Endothelial cell of umbilical vein (primary cell): ENCODE measurements at regions not wholly inside any gene's neighbourhood (a gene's known extent, or its start where the extent isn't known, plus 50 kb on each side); places are given as distances from the start of the nearest gene placed in this dataset.

Source experiments
- BruUV-seq: library from RNA; stranded (reverse); fragments of 400-500 nt; replicated peaks from 2 replicates; lab custom pipeline; 2021; lab: Mats Ljungman, UMichigan
- CTCF ChIA-PET: fragments of 300-600, 350-600 bp; sonication (Branson Sonifier 250); formaldehyde crosslinking; loops from one replicate; lab custom pipeline; 2021; ENCODE audit warnings: antibody characterized with exemption, inconsistent platforms; lab: Charles Lee
- POLR2A ChIA-PET: fragments of 300-600, 350-600 bp; sonication (Branson Sonifier 250); formaldehyde crosslinking; loops from one replicate; lab custom pipeline; 2021; ENCODE audit warnings: antibody characterized with exemption, inconsistent platforms; lab: Charles Lee
- DNase-seq: peaks from one replicate; pipeline ENCODE4 v3.0.0-alpha.2; 2011; ENCODE audit warnings: low read depth, low spot score
- FAIRE-seq: peaks from 2 replicates; lab custom pipeline; 2011; peaks lifted over from hg19 to GRCh38; lab: Jason Lieb, UNC
- H2AFZ ChIP-seq: 2 replicates; pipeline ENCODE4 v1.6.0; 2012; ENCODE audit warnings: low read depth, low read length, control low read depth, inconsistent platforms
- H3K27ac ChIP-seq: 2 replicates; pipeline ENCODE4 v1.5.1; 2011; ENCODE audit warnings: low read depth, mild to moderate bottlenecking, control low read depth, low read length, moderate library complexity; ENCODE audit not compliant: insufficient read depth
- H3K27me3 ChIP-seq, 2 experiments: 2 replicates each; pipeline versions ENCODE4 v1.6.0 to v1.6.1; 2011; ENCODE audit warnings: low read length in 2 of 2, mixed read lengths in 1 of 2; ENCODE audit not compliant: control insufficient read depth in 2 of 2, insufficient read depth in 2 of 2
- H3K36me3 ChIP-seq, 2 experiments: 2 replicates in 1 of 2; 3 replicates in 1 of 2; pipeline ENCODE4 v1.5.1; 2011; ENCODE audit warnings: low read length in 2 of 2, mild to moderate bottlenecking in 1 of 2, moderate library complexity in 1 of 2; ENCODE audit not compliant: control insufficient read depth in 2 of 2, insufficient read depth in 2 of 2; ENCODE audit errors: extremely low read depth in 1 of 2
- H3K4me1 ChIP-seq: 3 replicates; pipeline ENCODE4 v1.5.1; 2011; ENCODE audit warnings: mild to moderate bottlenecking, low read length; ENCODE audit not compliant: control insufficient read depth, insufficient read depth; ENCODE audit errors: extremely low read depth
- H3K4me2 ChIP-seq: 2 replicates; pipeline ENCODE4 v1.6.1; 2011; ENCODE audit warnings: low read length, control low read depth, mixed read lengths; ENCODE audit not compliant: insufficient read depth
- H3K4me3 ChIP-seq, 3 experiments: fragments of 200-600 bp in 1 of 3; sonication (generic), shearing (Covaris generic) in 1 of 3; replicated peaks in 1 of 3; 2 replicates each; pipeline ENCODE4 v1.5.1; 2011 to 2016; ENCODE audit warnings: control low read depth in 3 of 3, low read length in 3 of 3, mild to moderate bottlenecking in 2 of 3, inconsistent platforms in 1 of 3, low read depth in 1 of 3, moderate library complexity in 1 of 3; ENCODE audit not compliant: insufficient read depth in 1 of 3
- H3K79me2 ChIP-seq: 2 replicates; pipeline ENCODE4 v1.6.0; 2012; ENCODE audit warnings: low read length, inconsistent platforms; ENCODE audit not compliant: control insufficient read depth, insufficient read depth
- H3K9ac ChIP-seq: replicated peaks from 2 replicates; pipeline ENCODE3; 2011; ENCODE audit warnings: low read length, control low read depth; ENCODE audit not compliant: insufficient read depth; ENCODE audit errors: extremely low read depth
- H3K9me1 ChIP-seq: replicated peaks from 3 replicates; pipeline ENCODE4 v1.6.0; 2011; ENCODE audit warnings: mild to moderate bottlenecking, low read length; ENCODE audit not compliant: control insufficient read depth, insufficient read depth; ENCODE audit errors: extremely low read depth
- H3K9me3 ChIP-seq: replicated peaks from 2 replicates; pipeline ENCODE4 v1.5.1; 2012; ENCODE audit warnings: low read length, inconsistent platforms; ENCODE audit not compliant: control insufficient read depth, insufficient read depth
- H4K20me1 ChIP-seq: replicated peaks from 2 replicates; pipeline ENCODE3; 2011; ENCODE audit warnings: mild to moderate bottlenecking, low read length; ENCODE audit not compliant: control insufficient read depth, insufficient read depth; ENCODE audit errors: extremely low read depth
- CTCF ChIP-seq, 2 donors: IDR thresholded peaks; 1 replicate in 1 of 2; 2 replicates in 1 of 2; pipeline ENCODE4 v1.5.1; 2011; ENCODE audit warnings: low read length in 2 of 2, mild to moderate bottlenecking in 2 of 2, moderate library complexity in 2 of 2, control low read depth in 1 of 2, inconsistent platforms in 1 of 2, low read depth in 1 of 2; ENCODE audit not compliant: insufficient read depth in 1 of 2; ENCODE audit errors: extremely low read depth in 1 of 2
- EZH2 ChIP-seq: IDR thresholded peaks from 2 replicates; pipeline ENCODE4 v1.6.1; 2012; ENCODE audit warnings: borderline replicate concordance, low read depth, mild to moderate bottlenecking, moderate library complexity, low read length, inconsistent platforms; ENCODE audit not compliant: severe bottlenecking
- FOS ChIP-seq: IDR thresholded peaks from 2 replicates; pipeline ENCODE4 v1.6.1; 2011; ENCODE audit warnings: mild to moderate bottlenecking, low read length, moderate library complexity, borderline replicate concordance; ENCODE audit not compliant: insufficient read depth
- GATA2 ChIP-seq: IDR thresholded peaks from 2 replicates; pipeline ENCODE4 v1.7.0; 2011; ENCODE audit warnings: low read depth, mild to moderate bottlenecking, moderate library complexity, mixed read lengths, low read length; ENCODE audit not compliant: insufficient read length, insufficient read depth
- MYC ChIP-seq: IDR thresholded peaks from one replicate; pipeline ENCODE4 v1.6.1; 2011; ENCODE audit warnings: mild to moderate bottlenecking, low read depth, low read length
- POLR2A ChIP-seq: IDR thresholded peaks from 2 replicates; pipeline ENCODE4 v1.6.1; 2012; ENCODE audit warnings: low read depth, mild to moderate bottlenecking, control low read depth, low read length
- POLR2AphosphoS5 ChIP-seq: IDR thresholded peaks from 2 replicates; pipeline ENCODE4 v1.6.1; 2012; ENCODE audit warnings: low read depth, mild to moderate bottlenecking, control low read depth, low read length, moderate library complexity; ENCODE audit not compliant: insufficient read depth
- dilution Hi-C: fragments of 300-500 bp; cut with MboI; formaldehyde crosslinking; loops from one replicate; pipeline ENCODE4 v1.15.0; 2019; ENCODE audit warnings: low sequenced_read_pairs; ENCODE audit not compliant: extremely low pct_ligation_motif_present
- intact Hi-C: fragments of 100-400 bp; cut with micrococcal nuclease; formaldehyde crosslinking; loops from one replicate; pipeline ENCODE4 v1.10.0; 2022
- TF ChIP-seq, protein P1 (sequence below): IDR thresholded peaks from 2 replicates; pipeline ENCODE4 v1.6.1; 2011; ENCODE audit not compliant: insufficient read depth, insufficient read length

DNA sequence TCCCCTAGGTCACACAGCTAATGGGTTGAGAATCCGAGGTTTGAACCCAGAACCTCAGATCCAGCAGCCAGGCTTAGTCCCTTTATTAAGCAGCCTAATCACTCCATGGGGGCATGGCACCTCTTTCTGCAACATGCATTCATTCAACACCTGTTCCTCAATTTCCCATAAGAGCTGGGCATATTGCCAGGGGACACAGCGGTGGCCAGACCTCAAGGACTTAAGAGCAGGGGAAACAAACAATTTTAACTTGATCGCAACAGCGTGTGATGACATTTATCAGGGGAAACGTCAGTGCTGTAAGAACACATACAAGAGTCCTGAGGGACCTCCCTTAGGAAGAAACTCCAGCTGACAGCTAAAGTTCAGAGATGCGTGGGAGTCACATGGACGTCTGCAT is 267.4 kb upstream of the CDH4 start:
- BruUV-seq: no TSS peak
- no peak overlapping the region for H3K9ac ChIP-seq
- H4K20me1 ChIP-seq: no peaks in the 10 kb centered on the region
- peaks cover 8% of the 10 kb centered on the region for H3K9me3 ChIP-seq
- ChIA-PET CTCF (no interaction called here), POLR2A (no interaction called here)
- dilution Hi-C loops: no loop called here
- no peak overlapping the region for H3K4me3 ChIP-seq
- intact Hi-C loops: no loop called here
- H3K9me1 ChIP-seq: no peaks in the 10 kb centered on the region
- no peak overlapping the region for H2AFZ ChIP-seq
- TF ChIP-seq CTCF (IDR thresholded peaks at IDR 0.05; ENCODE audit: extremely low read depth in 1 of 2, insufficient read depth in 1 of 2, low read depth in 1 of 2, low read length in 2 of 2): no peak
- no peak for TF ChIP-seq MYC
- TF ChIP-seq GATA2: no peak
- TF ChIP-seq, protein P1, sequence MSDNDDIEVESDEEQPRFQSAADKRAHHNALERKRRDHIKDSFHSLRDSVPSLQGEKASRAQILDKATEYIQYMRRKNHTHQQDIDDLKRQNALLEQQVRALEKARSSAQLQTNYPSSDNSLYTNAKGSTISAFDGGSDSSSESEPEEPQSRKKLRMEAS: no peak
- TF ChIP-seq EZH2: no peak
- no peak for TF ChIP-seq POLR2A
- no peak for TF ChIP-seq POLR2AphosphoS5
- no peak for TF ChIP-seq FOS
- no peaks in the 10 kb centered on the region for H3K4me1 ChIP-seq
- no peak overlapping the region for H3K27ac ChIP-seq
- no peaks in the 10 kb centered on the region for H3K36me3 ChIP-seq
- H3K27me3 ChIP-seq: no peaks in the 10 kb centered on the region
- no peaks in the 10 kb centered on the region for H3K79me2 ChIP-seq
- no peak for DNase-seq
- no peak overlapping the region for H3K4me2 ChIP-seq
- no peak for FAIRE-seq
